ENCODE measurements at regions not wholly inside any gene's neighbourhood (a gene's known extent, or its start where the extent isn't known, plus 50 kb on each side); places are given as distances from the start of the nearest gene placed in this dataset.
"Not testable (repeated sequence)": the region's sequence is repeated elsewhere in the genome, so short reads cannot be mapped to it uniquely, and the experiment has no call there.

DNA sequence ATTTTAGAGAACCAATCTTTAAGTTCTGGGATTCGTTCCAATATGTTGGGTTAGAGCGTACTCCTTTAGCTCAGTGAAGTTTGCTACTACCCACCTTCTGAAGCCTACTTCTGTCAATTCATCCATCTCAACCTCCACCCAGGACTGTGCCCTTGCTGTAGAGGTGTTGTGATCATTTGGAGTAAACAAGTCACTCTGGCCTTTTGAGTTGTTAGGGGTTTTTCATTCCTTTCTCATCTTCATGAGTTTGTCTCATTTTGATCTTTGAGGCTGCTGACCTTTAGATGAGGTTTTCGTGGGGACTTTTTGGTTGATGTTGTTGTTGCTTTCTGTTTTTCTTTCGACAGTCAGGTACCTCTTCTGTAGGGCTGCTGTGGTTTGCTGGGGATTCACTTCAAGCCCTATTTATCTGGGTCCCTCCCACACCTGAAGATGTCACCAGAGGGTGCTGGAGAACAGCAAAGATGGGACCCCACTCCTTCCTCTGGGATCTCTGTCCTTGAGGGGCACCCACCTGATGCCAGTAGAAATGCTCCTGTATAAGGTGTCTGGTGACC is 158.4 kb downstream of the ANKRD36B start:
- DNase-seq (ENCODE audit: low spot score): not testable (repeated sequence)

DNA sequence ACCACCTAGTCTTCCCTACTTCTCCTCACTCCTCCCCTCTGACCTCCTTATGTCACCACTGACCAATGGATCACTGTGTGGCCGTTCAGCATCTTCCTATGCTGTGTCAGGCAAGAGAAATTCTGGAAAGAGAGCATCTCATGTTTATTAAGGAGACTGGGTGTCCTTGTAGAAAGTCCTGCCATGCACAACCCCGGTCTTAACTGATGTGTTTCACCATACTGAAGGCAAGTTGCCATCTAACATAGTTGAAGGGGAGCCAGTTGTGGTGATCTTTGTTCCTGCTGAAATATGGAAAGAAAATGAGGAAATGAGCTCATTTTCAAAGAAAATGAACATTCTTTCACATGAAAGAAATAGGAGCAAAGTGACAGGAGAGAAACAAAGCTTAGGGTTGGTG is 167.3 kb downstream of the ANKRD36B start:
- DNase-seq (ENCODE audit: low spot score): not testable (repeated sequence)

DNA sequence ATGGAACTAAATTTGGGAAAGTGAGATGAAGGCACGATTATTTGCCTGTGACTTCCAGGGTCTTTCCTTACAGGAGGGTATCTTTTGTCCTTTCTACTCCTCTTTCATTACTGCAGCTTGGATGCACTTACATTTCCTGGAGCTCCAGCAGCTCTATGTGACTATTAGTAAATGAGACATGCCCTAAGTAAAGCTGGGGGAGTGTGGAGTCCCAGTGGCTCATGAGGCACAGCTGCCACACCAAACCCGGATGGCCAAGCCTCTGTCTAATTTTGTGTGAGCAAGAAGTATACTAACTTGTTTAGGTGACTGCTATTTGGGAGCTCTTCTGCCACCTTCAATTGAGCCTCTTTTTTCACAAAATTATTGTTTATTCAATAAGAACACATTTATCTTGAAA is 183.3 kb downstream of the ANKRD36B start:
- DNase-seq (ENCODE audit: low spot score): not testable (repeated sequence)

DNA sequence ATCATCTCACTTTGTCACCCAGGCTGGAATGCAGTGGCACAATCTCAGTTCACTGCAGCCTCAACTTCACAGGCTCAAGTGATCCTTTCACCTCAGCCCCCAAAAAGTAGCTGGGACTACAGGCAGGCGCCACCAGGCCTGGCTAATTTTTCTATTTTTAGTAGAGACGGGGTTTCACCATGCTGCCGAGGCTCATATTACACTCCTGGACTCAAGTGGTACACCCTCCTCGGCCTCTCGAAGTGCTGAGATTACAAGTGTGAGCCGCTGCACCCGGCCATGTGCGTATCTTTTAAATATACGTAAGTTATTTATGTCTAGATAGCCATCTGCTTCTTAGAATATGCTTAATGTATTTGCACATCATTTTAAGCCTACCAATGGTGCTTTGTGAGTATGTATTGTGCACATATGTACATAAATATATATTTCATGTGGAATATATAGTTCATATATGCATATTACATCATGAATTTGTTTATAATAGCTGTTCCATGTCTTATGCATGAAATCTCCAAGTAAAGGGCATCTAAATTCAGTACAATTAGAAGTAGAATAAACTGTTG is 184.4 kb downstream of the ANKRD36B start:
- DNase-seq (ENCODE audit: low spot score): not testable (repeated sequence)

DNA sequence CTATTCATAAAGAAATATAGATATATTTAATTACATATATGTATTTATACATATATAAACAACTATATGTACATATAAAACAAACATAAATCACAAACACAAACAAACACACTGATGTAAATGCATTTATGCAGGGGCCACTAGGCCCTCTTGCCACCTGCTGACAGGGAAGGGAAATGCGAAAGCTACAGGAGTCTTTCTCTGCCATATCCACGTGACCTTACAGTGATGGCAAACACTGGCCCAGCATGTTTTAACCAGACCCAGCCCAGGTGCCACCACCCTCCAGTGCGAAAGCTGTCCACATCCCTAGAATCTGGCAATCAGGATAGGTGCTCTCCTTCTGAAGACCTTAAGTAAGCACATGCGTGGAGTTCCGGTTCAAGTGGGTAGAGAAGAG is 187.0 kb downstream of the ANKRD36B start:
- not testable (repeated sequence) for DNase-seq (ENCODE audit: low spot score)

DNA sequence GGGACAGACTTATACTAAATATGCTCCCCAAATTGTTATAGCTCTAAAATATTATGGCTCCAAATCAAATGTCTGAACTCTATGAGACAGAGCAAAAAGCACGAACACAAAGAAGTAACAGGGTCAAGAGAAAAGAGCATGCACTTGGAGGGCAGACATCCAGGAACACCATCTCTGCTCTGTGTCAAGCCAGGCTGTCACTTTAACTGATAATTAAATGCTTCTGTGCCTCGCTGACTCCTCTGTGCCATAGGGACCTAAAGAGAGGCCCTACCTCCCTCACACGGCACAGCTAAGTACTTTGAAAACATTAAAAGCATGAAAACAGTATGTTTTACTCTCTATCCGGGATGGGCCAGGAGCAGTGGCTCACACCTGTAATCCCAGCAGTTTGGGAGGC is 194.0 kb downstream of the ANKRD36B start:
- not testable (repeated sequence) for DNase-seq (ENCODE audit: low spot score)

DNA sequence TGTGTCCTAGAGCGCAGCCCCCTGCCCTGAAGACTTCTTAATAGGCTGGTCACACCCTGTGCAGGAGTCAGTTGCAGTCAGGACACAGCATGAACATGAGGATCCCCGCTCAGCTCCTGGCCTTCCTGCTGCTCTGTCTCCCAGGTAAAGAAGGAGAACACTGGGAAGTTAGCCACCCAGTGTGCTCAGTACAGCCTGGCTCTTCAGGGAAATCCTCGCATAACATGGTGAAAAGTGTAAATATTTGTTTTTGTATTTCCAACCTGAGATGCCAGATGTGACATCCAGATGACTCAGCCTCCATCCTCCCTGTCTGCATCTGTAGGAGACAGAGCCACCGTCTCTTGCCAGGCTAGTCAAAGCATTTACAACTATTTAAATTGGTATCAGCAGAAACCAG is 203.9 kb downstream of the ANKRD36B start:
- not testable (repeated sequence) for DNase-seq (ENCODE audit: low spot score)

DNA sequence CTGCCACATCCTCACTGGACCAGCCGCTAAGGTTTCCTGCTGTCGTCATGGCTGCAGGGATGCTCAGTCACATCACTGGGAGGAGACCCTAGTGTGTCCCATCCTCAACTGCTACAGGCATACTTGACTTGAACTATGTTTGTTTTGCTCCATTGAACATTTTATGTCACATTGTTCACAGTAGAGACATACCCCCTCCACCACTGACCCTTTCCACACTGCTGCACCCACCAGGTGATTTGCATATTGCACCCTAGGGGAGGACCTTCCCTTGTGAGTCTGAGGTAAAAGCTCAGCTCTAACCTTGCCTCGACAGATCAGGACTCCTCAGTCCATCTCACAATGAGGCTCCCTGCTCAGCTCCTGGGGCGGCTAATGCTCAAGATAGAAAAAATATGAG is 213.8 kb downstream of the ANKRD36B start:
- DNase-seq (ENCODE audit: low spot score): not testable (repeated sequence)

DNA sequence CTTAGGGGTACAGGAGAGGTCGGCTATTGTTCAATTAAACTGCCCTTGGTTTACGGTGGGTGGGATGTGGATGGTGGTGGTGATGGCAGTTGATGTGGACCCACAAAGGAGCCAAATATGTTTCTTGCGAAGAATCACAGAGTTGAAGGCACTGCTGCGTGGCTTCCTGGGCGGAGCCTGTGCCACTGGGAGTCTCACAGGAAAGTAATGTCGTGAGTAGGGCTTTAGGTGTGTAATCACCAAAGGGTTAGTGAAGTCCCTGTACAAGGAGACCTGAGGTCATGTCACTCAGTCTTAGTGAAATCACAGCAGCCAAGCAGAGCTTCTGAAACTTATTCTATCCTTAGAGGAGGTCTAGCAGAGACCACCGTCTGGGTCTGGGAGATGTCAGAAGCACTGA is 215.3 kb downstream of the ANKRD36B start:
- DNase-seq (ENCODE audit: low spot score): not testable (repeated sequence)

DNA sequence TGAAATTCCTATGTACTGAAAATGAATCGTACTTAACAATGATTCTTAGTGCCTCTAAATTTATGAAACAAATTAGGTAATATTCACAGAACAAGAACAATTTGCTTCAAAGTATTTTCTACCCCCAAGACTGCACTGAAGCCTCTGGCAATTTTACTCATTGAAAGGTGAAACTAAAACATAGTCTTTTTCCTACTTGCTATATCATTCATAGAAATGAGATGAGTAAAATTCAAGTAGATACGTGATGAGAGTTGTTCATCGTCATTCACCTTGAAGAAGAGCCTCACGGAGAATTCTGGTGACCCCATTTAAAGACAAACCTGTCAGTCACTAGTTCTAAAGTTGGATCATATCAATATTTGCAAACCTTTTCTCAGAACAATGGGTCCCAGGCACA is 226.5 kb downstream of the ANKRD36B start:
- DNase-seq (ENCODE audit: low spot score): not testable (repeated sequence)

DNA sequence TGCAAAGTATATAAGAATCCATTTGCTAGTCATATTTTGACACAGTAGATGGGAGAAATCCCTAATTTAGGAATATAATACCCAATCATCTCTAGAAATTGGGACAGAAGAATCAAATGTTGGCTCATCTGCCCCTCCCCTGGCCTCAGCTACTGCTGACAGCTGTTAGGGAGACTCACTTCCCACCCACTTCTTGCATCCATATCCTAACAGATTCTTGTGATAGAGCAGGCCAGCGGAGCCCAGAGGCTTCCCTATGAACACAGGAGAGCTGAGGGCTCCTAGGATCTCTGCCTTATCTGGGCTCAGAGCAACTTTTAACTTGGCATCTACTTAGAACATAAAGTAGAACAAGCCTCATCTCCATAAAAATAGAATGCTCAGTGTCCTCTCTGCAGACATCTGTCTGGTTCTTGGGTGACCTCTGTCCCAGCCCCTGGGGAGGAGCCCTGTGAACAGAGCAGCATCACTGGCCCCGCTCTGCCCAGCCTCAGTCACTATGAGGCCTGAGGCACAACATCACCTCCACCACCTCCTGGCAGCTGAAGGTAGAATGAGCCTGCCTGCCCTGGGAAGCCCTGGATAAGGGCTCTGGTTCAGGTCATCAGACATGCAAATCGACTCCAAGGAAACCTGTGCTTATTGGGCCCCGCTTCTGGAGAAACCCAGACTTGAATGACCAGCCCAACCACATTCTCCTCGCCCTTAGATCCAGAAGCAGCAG is 229.7 kb downstream of the ANKRD36B start:
- DNase-seq (ENCODE audit: low spot score): no peak

DNA sequence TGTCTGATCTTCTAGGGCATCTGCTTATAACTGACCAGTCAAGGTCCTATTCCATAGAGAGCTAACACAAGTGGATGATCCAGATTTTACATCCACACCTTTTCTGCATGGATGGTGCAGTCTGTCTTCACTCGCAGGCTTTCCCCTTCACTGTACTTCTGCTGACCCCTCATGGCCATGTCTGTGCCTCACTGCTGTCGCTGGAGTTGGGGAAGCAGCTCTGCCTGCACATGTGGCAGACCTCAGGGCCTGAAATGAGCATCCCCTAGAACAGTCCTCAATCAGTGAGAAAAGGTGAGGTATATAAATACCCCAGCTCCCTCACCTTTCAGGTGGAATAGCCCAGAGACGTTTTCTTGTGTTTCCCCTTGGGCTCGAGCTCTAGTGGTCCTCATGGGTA is 233.8 kb downstream of the ANKRD36B start:
- peak; percentile 53 for DNase-seq (ENCODE audit: low spot score)

DNA sequence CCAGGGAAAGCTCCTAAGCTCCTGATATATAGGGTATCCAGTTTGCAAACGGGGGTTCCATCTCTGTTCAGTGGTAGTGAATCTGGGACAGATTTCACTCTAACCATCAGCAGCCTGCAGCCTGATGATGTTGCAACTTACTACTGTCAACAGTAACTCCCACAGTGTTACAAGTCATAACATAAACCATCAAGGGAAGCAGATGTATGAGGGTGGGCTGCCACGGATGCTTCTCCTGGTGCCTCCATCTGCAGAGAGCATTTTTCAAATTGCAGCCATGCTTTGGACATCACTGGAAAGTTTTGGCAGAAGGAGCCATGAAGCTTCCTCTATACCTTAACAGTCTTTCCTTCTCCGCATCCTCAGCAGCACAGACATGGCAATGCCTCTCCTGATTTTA is 234.5 kb downstream of the ANKRD36B start:
- DNase-seq (ENCODE audit: low spot score): no peak

DNA sequence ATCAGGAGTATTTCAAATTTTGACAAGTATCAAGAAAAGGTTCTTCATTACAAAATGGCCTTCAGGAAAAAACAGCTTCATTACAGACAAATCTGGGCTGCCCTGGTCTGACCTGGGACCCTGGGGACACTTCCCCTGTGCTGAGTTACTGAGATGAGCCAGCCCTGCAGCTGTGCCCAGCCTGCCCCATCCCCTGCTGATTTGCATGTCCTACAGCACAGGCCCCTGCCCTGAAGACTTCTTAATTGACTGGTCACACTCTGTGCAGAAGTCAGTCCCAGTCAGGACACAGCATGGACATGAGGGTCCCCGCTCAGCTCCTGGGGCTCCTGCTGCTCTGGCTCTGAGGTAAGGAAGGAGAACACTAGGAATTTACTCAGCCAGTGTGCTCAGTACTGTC is 235.1 kb downstream of the ANKRD36B start:
- no peak for DNase-seq (ENCODE audit: low spot score)

DNA sequence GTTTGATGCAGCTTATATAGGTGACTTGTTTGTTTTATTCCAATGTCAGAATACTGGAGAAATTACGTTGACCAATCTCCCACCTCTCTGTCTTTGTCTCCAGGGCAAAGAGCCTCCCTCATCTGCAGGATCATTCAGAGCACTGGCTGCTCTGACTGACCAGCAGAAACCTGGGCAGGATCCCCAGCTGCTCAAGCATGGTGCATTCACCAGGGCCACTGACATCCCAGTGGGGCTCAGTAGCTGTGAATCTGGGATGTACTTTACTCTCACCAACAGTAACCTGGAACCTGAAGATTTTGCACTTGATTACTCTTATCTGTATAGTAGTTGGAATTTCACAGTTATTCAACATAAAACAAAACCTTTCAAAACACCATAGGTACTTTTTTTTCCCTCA is 235.9 kb downstream of the ANKRD36 start:
- DNase-seq (ENCODE audit: low spot score): no peak

DNA sequence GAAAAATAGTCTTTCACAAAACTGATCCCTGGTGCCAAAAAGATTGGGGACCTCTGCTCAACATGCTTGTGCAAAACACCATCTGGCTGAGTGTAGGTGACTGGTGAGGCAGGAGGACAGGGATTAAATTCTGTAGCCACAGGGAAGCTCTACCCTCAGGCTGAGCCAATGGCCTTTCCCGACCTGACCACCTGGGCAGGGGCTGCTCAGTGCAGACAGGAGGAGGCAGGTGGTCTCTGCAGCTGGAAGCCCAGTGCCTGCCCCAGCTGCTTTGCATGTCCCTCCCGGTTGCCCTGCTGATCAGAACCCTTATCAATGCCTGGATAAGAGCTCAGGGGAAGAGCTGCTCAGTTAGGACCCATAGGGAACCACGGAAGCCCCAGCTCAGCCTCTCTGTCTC is 235.3 kb downstream of the ANKRD36 start:
- no peak for DNase-seq (ENCODE audit: low spot score)

DNA sequence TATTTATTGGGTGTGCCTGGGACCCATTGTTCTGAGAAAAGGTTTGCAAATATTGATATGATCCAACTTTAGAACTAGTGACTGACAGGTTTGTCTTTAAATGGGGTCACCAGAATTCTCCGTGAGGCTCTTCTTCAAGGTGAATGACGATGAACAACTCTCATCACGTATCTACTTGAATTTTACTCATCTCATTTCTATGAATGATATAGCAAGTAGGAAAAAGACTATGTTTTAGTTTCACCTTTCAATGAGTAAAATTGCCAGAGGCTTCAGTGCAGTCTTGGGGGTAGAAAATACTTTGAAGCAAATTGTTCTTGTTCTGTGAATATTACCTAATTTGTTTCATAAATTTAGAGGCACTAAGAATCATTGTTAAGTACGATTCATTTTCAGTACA is 232.0 kb downstream of the ANKRD36 start:
- DNase-seq (ENCODE audit: low spot score): not testable (repeated sequence)

DNA sequence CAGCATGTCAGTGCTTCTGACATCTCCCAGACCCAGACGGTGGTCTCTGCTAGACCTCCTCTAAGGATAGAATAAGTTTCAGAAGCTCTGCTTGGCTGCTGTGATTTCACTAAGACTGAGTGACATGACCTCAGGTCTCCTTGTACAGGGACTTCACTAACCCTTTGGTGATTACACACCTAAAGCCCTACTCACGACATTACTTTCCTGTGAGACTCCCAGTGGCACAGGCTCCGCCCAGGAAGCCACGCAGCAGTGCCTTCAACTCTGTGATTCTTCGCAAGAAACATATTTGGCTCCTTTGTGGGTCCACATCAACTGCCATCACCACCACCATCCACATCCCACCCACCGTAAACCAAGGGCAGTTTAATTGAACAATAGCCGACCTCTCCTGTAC is 220.7 kb downstream of the ANKRD36 start:
- DNase-seq (ENCODE audit: low spot score): not testable (repeated sequence)

DNA sequence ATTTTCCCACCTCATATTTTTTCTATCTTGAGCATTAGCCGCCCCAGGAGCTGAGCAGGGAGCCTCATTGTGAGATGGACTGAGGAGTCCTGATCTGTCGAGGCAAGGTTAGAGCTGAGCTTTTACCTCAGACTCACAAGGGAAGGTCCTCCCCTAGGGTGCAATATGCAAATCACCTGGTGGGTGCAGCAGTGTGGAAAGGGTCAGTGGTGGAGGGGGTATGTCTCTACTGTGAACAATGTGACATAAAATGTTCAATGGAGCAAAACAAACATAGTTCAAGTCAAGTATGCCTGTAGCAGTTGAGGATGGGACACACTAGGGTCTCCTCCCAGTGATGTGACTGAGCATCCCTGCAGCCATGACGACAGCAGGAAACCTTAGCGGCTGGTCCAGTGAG is 219.2 kb downstream of the ANKRD36 start:
- DNase-seq (ENCODE audit: low spot score): not testable (repeated sequence)

DNA sequence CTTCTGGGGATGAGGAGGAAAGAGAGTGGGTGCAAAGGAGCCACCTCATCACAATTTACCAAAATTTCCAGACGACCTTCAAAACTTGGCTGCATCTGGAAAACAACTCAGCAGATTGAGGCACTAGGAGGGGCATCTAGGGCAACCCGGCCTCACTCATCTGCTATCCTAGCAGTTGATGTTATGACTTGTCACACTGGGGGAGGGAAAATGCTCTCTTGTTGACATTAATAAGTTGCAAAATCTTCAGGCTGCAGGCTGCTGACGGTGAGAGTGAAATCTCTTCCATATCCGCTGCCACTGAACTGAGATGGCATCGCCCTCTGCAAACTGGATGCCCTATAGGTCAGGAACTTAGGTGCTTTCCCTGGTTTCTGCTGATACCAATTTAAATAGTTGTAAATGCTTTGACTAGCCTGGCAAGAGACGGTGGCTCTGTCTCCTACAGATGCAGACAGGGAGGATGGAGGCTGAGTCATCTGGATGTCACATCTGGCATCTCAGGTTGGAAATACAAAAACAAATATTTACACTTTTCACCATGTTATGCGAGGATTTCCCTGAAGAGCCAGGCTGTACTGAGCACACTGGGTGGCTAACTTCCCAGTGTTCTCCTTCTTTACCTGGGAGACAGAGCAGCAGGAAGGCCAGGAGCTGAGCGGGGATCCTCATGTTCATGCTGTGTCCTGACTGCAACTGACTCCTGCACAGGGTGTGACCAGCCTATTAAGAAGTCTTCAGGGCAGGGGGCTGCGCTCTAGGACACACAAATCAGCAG is 209.2 kb downstream of the ANKRD36 start:
- not testable (repeated sequence) for DNase-seq (ENCODE audit: low spot score)

DNA sequence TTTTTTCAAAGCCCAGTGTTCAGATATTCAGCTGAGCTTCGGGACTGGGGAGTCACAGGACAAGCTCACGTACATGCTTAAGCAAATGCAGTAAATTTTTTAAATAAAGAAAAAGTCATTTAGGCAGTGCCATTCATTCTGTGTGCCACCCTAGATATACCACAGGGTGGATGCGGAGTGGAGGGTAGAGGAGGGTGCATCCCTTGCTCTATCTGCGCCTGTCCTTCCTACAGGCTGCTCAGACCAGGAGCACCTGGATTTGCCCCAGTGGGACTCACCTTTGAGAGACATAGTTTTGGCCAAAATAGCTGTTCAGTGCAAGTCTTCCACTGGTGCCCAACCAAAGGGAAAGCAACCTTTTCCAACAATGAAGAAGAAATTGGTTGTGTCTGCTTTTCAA is 202.4 kb downstream of the ANKRD36 start:
- DNase-seq (ENCODE audit: low spot score): not testable (repeated sequence)

DNA sequence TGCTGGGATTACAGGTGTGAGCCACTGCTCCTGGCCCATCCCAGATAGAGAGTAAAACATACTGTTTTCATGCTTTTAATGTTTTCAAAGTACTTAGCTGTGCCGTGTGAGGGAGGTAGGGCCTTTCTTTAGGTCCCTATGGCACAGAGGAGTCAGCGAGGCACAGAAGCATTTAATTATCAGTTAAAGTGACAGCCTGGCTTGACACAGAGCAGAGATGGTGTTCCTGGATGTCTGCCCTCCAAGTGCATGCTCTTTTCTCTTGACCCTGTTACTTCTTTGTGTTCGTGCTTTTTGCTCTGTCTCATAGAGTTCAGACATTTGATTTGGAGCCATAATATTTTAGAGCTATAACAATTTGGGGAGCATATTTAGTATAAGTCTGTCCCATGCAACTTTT is 199.5 kb downstream of the ANKRD36 start:
- peak; percentile 25 for DNase-seq (ENCODE audit: low spot score)

All from SK-N-DZ (cell line).